SK-N-SH treated with all-trans-retinoic acid at 6 μM for 48 hours (cell line): ENCODE measurements at regions not wholly inside any gene's neighbourhood (a gene's known extent, or its start where the extent isn't known, plus 50 kb on each side); places are given as distances from the start of the nearest gene placed in this dataset.

Source experiments
- ISL1 ChIP-seq: fragments of 250-450 bp; sonication (Bioruptor Pico); IDR thresholded peaks from 2 replicates; pipeline ENCODE4 v2.1.2; 2022; ENCODE audit warnings: mild to moderate bottlenecking, moderate library complexity
- TOX ChIP-seq: fragments of 250-450 bp; sonication (Bioruptor Pico); IDR thresholded peaks from 2 replicates; pipeline ENCODE4 v1.8.0; 2021; ENCODE audit warnings: mild to moderate bottlenecking, moderate library complexity, borderline replicate concordance
- ZNF70 ChIP-seq: fragments of 450-650 bp; formaldehyde crosslinking; IDR thresholded peaks from 2 replicates; pipeline ENCODE4 v1.5.0; 2020; ENCODE audit warnings: mild to moderate bottlenecking, moderate library complexity
- TF ChIP-seq, protein P1 (sequence below): fragments of 250-450 bp; sonication (Bioruptor Pico); IDR thresholded peaks from 2 replicates; pipeline ENCODE4 v1.8.0; 2020; ENCODE audit warnings: mild to moderate bottlenecking, moderate library complexity, borderline replicate concordance
- TF ChIP-seq, protein P2 (sequence below): fragments of 250-450 bp; sonication (Bioruptor Pico); IDR thresholded peaks from 2 replicates; pipeline ENCODE4 v1.5.1; 2020; ENCODE audit warnings: low read depth, mild to moderate bottlenecking, moderate library complexity

GRCh38 chr3:135516143-135516542 is 449.4 kb upstream of the PPP2R3A start:
- no peak for TF ChIP-seq ZNF70
- no peak for TF ChIP-seq ISL1 (CRISPR knock-in tag)
- TF ChIP-seq, protein P1, sequence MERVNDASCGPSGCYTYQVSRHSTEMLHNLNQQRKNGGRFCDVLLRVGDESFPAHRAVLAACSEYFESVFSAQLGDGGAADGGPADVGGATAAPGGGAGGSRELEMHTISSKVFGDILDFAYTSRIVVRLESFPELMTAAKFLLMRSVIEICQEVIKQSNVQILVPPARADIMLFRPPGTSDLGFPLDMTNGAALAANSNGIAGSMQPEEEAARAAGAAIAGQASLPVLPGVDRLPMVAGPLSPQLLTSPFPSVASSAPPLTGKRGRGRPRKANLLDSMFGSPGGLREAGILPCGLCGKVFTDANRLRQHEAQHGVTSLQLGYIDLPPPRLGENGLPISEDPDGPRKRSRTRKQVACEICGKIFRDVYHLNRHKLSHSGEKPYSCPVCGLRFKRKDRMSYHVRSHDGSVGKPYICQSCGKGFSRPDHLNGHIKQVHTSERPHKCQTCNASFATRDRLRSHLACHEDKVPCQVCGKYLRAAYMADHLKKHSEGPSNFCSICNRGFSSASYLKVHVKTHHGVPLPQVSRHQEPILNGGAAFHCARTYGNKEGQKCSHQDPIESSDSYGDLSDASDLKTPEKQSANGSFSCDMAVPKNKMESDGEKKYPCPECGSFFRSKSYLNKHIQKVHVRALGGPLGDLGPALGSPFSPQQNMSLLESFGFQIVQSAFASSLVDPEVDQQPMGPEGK = no peak
- TF ChIP-seq, protein P2, sequence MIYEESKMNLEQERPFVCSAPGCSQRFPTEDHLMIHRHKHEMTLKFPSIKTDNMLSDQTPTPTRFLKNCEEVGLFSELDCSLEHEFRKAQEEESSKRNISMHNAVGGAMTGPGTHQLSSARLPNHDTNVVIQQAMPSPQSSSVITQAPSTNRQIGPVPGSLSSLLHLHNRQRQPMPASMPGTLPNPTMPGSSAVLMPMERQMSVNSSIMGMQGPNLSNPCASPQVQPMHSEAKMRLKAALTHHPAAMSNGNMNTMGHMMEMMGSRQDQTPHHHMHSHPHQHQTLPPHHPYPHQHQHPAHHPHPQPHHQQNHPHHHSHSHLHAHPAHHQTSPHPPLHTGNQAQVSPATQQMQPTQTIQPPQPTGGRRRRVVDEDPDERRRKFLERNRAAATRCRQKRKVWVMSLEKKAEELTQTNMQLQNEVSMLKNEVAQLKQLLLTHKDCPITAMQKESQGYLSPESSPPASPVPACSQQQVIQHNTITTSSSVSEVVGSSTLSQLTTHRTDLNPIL = no peak
- no peak for TF ChIP-seq TOX (CRISPR knock-in tag)
